GM12874 (cell line): ENCODE measurements at regions not wholly inside any gene's neighbourhood (a gene's known extent, or its start where the extent isn't known, plus 50 kb on each side); places are given as distances from the start of the nearest gene placed in this dataset.

Source experiments
- CTCF ChIP-seq: IDR thresholded peaks from 2 replicates; pipeline ENCODE4 v1.5.1; 2011; ENCODE audit warnings: low read depth, mild to moderate bottlenecking, control low read depth, low read length, moderate library complexity; ENCODE audit not compliant: insufficient read depth

- peak; percentile 88 for TF ChIP-seq CTCF
These were observed 214.5 kb upstream of the ZNF184 start for GRCh38 chr6:27687154-27688013.

- TF ChIP-seq CTCF = no peak
These were observed 212.4 kb upstream of the ZNF184 start for GRCh38 chr6:27685279-27685678.

GRCh38 chr6:27684264-27685211 lies 211.6 kb upstream of the ZNF184 start:
- no peak for TF ChIP-seq CTCF

- TF ChIP-seq CTCF = no peak
These were observed 207.2 kb upstream of the ZNF184 start for GRCh38 chr6:27679964-27680694.

- no peak for TF ChIP-seq CTCF
These were observed 206.5 kb upstream of the ZNF184 start for GRCh38 chr6:27679308-27679963.

GRCh38 chr6:27678469-27678868 lies 205.6 kb upstream of the ZNF184 start:
- TF ChIP-seq CTCF = no peak

- TF ChIP-seq CTCF = no peak
These were observed 202.0 kb upstream of the ZNF184 start for GRCh38 chr6:27674882-27675281.
